H1 (cell line): ENCODE measurements at regions not wholly inside any gene's neighbourhood (a gene's known extent, or its start where the extent isn't known, plus 50 kb on each side); places are given as distances from the start of the nearest gene placed in this dataset.

Experiments
- CBX8 ChIP-seq: fragments of 300-800, 300-1000 bp; sonication (generic); IDR thresholded peaks from 2 replicates; pipeline ENCODE4 v1.7.1; 2016; ENCODE audit warnings: low read depth, low read length, borderline replicate concordance
- KDM4A ChIP-seq: IDR thresholded peaks from one replicate; pipeline ENCODE4 v1.7.1; 2012; ENCODE audit warnings: low read depth, mild to moderate bottlenecking, moderate library complexity, low read length, inconsistent platforms; ENCODE audit not compliant: severe bottlenecking
- NANOG ChIP-seq: IDR thresholded peaks from 2 replicates; pipeline ENCODE4 v1.6.1; 2011; ENCODE audit warnings: low read length, low read depth, mild to moderate bottlenecking, inconsistent platforms; ENCODE audit not compliant: insufficient read depth, poor library complexity, severe bottlenecking
- RBBP5 ChIP-seq: IDR thresholded peaks from 2 replicates; pipeline ENCODE4 v1.7.1; 2012; ENCODE audit warnings: low read depth, mild to moderate bottlenecking, inconsistent platforms, low read length, moderate library complexity, borderline replicate concordance
- TAF7 ChIP-seq: optimal IDR thresholded peaks from 2 replicates; pipeline ENCODE3; 2011; ENCODE audit warnings: low read depth, mild to moderate bottlenecking, inconsistent platforms, low read length, moderate library complexity, borderline replicate concordance
- TBP ChIP-seq: IDR thresholded peaks from 2 replicates; pipeline ENCODE4 v1.6.1; 2011; ENCODE audit warnings: low read depth, low read length, improper control_type of control experiment
- TF ChIP-seq, protein P1 (sequence below): IDR thresholded peaks from 2 replicates; pipeline ENCODE4 v1.6.1; 2011; ENCODE audit warnings: low read length, improper control_type of control experiment

DNA sequence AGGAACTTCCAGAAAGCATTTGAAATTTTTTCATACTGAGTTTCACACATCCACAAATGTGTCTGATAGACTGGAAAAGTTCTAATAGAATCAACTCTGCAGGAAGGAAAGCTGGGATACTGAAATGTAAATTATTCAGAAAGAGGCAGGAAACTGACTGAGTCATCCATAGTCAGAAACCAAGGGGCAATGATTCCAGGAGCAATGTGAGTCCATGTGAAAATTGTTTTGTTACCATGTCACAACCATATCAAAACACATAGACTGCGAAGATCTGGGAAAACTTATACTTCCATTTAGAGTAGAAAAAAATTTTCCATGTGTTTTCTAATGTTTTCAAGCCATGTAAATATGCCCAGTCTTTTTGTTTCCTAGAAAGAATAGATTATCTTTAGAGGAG, 142.3 kb upstream of the TMPRSS15 start (continued):
- TF ChIP-seq TAF7 (no peak), RBBP5 (no peak), TBP (no peak), NANOG (no peak), KDM4A (no peak), CBX8 (no peak)
- TF ChIP-seq, protein P1, sequence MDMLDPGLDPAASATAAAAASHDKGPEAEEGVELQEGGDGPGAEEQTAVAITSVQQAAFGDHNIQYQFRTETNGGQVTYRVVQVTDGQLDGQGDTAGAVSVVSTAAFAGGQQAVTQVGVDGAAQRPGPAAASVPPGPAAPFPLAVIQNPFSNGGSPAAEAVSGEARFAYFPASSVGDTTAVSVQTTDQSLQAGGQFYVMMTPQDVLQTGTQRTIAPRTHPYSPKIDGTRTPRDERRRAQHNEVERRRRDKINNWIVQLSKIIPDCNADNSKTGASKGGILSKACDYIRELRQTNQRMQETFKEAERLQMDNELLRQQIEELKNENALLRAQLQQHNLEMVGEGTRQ = no peak
